Nephron (organoid): ENCODE measurements at regions not wholly inside any gene's neighbourhood (a gene's known extent, or its start where the extent isn't known, plus 50 kb on each side); places are given as distances from the start of the nearest gene placed in this dataset.

ENCODE experiments used
- H3K27ac Mint-ChIP-seq, 3 experiments: 2 replicates each; pipeline ENCODE4 v1.8.0; 2020; ENCODE audit warnings: mixed read lengths in 3 of 3, mild to moderate bottlenecking in 2 of 3, moderate library complexity in 1 of 3
- H3K27me3 Mint-ChIP-seq: 2 replicates; pipeline ENCODE4 v1.8.0; 2021; ENCODE audit warnings: low read depth, mild to moderate bottlenecking, moderate library complexity, mixed read lengths
- H3K36me3 Mint-ChIP-seq: 2 replicates; pipeline ENCODE4 v1.8.0; 2020; ENCODE audit warnings: low read depth, mixed read lengths
- H3K4me1 Mint-ChIP-seq: 2 replicates; pipeline ENCODE4 v1.8.0; 2020; ENCODE audit warnings: mixed read lengths
- H3K4me3 Mint-ChIP-seq, 3 experiments: 2 replicates each; pipeline ENCODE4 v1.8.0; 2020; ENCODE audit warnings: mild to moderate bottlenecking in 3 of 3, mixed read lengths in 3 of 3, moderate library complexity in 2 of 3
- H3K9me3 Mint-ChIP-seq: 2 replicates; pipeline ENCODE4 v1.8.0; 2020; ENCODE audit warnings: mixed read lengths
- TF ChIP-seq, protein P1 (sequence below), 3 experiments: fragments of 200-600 bp; sonication (generic); IDR thresholded peaks; one replicate each; pipeline ENCODE4 v1.5.0; 2021; ENCODE audit warnings: antibody characterized with exemption in 3 of 3; ENCODE audit not compliant: unreplicated experiment in 3 of 3

GRCh38 chr17:51524524-51524923 is 264.2 kb downstream of the UTP18 start:
- Mint-ChIP-seq H3K9me3 (peaks cover 10% of the 10 kb centered on the region), H3K4me3 (no peak overlapping the region), H3K4me1 (peaks cover 2% of the 10 kb centered on the region), H3K27me3 (peaks cover 11% of the 10 kb centered on the region), H3K27ac (no peak overlapping the region), H3K36me3 (no peaks in the 10 kb centered on the region)
- TF ChIP-seq, protein P1, sequence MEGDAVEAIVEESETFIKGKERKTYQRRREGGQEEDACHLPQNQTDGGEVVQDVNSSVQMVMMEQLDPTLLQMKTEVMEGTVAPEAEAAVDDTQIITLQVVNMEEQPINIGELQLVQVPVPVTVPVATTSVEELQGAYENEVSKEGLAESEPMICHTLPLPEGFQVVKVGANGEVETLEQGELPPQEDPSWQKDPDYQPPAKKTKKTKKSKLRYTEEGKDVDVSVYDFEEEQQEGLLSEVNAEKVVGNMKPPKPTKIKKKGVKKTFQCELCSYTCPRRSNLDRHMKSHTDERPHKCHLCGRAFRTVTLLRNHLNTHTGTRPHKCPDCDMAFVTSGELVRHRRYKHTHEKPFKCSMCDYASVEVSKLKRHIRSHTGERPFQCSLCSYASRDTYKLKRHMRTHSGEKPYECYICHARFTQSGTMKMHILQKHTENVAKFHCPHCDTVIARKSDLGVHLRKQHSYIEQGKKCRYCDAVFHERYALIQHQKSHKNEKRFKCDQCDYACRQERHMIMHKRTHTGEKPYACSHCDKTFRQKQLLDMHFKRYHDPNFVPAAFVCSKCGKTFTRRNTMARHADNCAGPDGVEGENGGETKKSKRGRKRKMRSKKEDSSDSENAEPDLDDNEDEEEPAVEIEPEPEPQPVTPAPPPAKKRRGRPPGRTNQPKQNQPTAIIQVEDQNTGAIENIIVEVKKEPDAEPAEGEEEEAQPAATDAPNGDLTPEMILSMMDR (IDR thresholded peaks at IDR 0.05; ENCODE audit: unreplicated experiment in 3 of 3), result no peak

DNA sequence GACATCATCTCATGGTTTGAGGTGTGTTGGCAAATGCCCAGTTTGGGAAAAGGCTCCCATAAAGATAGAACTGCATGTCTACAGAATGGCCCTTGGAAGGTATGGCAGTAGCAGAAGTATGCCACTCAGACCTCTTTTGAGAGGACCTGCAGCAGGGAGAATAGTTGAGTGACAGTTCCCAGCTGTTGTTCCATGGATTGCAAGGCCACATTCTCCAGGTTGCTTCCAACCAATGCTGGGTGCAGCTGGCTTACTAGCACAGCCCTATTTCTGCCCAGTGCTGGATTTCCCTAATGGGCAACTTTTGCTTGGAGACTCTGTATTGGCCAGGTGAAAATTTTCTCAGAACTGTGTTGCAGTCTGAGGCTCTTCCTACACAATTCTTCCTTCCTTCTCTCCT is 266.2 kb downstream of the UTP18 start:
- Mint-ChIP-seq H3K27ac (no peak overlapping the region), H3K4me1 (no peaks in the 10 kb centered on the region), H3K27me3 (peaks cover 11% of the 10 kb centered on the region), H3K36me3 (no peaks in the 10 kb centered on the region), H3K9me3 (peaks cover 10% of the 10 kb centered on the region), H3K4me3 (no peak overlapping the region)
- TF ChIP-seq, protein P1 (IDR thresholded peaks at IDR 0.05; ENCODE audit: unreplicated experiment in 3 of 3), result no peak

DNA sequence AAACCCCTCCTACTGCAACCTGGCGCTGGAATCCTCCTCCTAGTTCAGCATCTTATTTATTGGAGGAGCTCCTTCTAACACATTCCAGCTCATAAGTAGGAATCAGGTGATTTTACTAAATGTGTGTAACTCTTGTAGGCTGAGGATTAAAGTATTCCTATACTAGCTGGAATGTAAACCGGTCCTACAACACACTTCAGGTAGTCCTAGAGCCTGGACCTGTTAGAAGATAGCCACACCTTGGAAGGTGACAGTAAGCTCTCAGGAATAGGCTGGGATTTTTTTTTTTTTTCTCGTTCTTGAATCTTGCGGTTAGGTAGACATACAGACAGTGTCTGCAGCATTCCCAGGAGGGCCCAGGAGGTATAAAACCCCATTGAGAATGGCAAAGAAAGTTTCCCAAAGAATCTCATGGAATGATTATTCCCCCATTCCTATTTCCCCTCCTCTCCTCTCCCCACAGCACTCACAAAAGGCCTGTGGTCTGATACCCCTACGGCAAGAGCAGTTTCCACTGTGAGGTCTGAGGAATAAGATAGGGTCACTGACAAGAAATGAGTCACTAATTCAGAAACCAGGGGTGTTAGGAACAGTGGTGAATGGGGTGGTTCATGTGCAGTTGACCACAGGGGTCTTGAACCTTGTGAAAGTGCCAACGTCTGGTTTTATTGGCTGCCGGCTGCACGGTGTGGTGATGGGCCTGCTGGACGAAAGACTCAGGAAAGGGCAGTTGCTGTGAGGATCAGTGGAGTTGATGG is 267.1 kb downstream of the UTP18 start:
- no peaks in the 10 kb centered on the region for H3K36me3 Mint-ChIP-seq
- H3K4me1 Mint-ChIP-seq, result no peaks in the 10 kb centered on the region
- peaks cover 10% of the 10 kb centered on the region for H3K9me3 Mint-ChIP-seq
- H3K27ac Mint-ChIP-seq, result no peak overlapping the region
- no peak overlapping the region for H3K4me3 Mint-ChIP-seq
- H3K27me3 Mint-ChIP-seq, result peaks cover 11% of the 10 kb centered on the region
- TF ChIP-seq, protein P1 (IDR thresholded peaks at IDR 0.05; ENCODE audit: unreplicated experiment in 3 of 3), result no peak

DNA sequence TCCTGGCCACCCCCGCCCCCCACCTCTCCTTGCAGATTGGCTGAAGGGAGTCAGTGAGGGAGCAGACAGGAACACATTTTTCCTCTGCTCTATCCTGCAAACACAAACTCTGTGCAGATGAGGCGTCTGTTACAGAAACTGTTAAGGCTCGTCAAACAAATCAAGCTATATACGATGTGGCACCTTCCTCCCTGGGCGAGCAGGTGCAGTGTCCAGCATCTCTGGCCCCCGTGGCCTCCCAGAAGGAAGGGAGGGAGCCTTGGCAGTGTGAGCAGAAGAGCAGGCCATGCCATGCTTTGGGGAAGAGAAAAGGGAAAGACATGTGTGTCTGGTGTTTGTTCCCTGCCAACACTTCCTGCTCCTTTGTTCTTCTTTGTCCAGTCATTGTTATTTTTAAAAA is 267.8 kb downstream of the UTP18 start:
- no peak overlapping the region for H3K27ac Mint-ChIP-seq
- TF ChIP-seq, protein P1 (IDR thresholded peaks at IDR 0.05; ENCODE audit: unreplicated experiment in 3 of 3), result no peak
- H3K4me3 Mint-ChIP-seq, result no peak overlapping the region
- H3K27me3 Mint-ChIP-seq, result peaks cover 11% of the 10 kb centered on the region
- H3K36me3 Mint-ChIP-seq, result no peaks in the 10 kb centered on the region
- peaks cover 10% of the 10 kb centered on the region for H3K9me3 Mint-ChIP-seq
- H3K4me1 Mint-ChIP-seq, result no peaks in the 10 kb centered on the region

DNA sequence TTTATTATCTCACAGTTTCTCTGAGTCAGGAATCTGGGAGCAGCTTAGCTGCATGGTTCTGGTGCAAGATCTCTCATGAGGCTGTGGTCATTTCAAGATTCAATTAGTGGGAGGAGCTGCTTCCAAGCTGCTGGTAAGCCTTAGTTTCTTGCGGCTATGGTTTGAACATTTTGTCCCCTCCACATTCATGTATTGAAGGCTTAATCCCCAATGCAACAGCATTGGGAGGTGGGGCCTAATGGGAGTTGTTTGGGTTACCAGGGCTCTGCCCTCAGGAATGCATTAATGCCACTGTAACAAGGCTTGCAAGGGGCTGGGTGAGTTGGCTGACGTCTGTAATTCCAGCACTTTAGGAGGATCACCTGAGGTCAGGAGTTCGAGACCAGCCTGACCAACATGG is 272.9 kb downstream of the UTP18 start:
- TF ChIP-seq, protein P1 (IDR thresholded peaks at IDR 0.05; ENCODE audit: unreplicated experiment in 3 of 3), result no peak
- Mint-ChIP-seq H3K9me3 (peaks cover 2% of the 10 kb centered on the region), H3K4me1 (peaks cover 5% of the 10 kb centered on the region), H3K27me3 (no peaks in the 10 kb centered on the region), H3K27ac (no peak overlapping the region), H3K36me3 (no peaks in the 10 kb centered on the region), H3K4me3 (no peak overlapping the region)

DNA sequence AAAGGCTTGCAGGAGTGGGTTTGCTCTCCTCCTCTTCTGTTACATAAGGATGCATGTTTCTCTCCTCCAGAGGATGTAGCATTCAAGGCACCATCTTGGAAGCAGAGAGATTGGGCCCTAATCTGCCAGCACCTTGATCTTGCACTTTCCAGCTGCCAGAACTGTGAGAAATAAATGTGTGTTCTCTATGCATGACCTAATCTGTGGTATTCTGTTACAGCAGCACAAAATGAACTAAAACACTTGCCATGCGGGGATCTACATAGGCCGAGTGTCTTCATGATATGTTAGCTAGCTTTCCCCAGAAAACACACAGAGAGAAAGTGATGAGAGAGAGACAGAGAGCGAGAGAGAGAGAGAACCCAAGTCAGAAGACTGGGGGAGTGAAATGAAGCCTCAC is 273.5 kb downstream of the UTP18 start:
- no peaks in the 10 kb centered on the region for H3K27me3 Mint-ChIP-seq
- H3K27ac Mint-ChIP-seq, result peak overlapping the region in 1 of 3 experiments; percentile 46
- H3K4me3 Mint-ChIP-seq, result no peak overlapping the region
- H3K36me3 Mint-ChIP-seq, result no peaks in the 10 kb centered on the region
- TF ChIP-seq, protein P1 (IDR thresholded peaks at IDR 0.05; ENCODE audit: unreplicated experiment in 3 of 3), result no peak
- peaks cover 5% of the 10 kb centered on the region for H3K4me1 Mint-ChIP-seq
- peaks cover 2% of the 10 kb centered on the region for H3K9me3 Mint-ChIP-seq
